Stimulated activated CD4-positive, alpha-beta T cell treated with anti-CD3 and anti-CD28 coated beads, TNF-alpha, amount 100 ng/mL, for 1 hour (primary cell): ENCODE measurements at regions not wholly inside any gene's neighbourhood (a gene's known extent, or its start where the extent isn't known, plus 50 kb on each side); places are given as distances from the start of the nearest gene placed in this dataset.

Experiments used
- DNase-seq, 3 donors: peaks; one replicate each; pipeline ENCODE4 v3.0.0-alpha.2; 2020; ENCODE audit warnings: low read depth in 3 of 3, low spot score in 1 of 3

- no peak for DNase-seq
These were observed 98.3 kb upstream of the ABI3BP start for GRCh38 chr3:101091489-101091888.

GRCh38 chr3:101085752-101086151 lies 92.5 kb upstream of the ABI3BP start:
- DNase-seq, result no peak

- DNase-seq, result no peak
These were observed 91.2 kb upstream of the ABI3BP start for GRCh38 chr3:101084404-101084803.

- DNase-seq, result no peak
These were observed 88.8 kb upstream of the ABI3BP start for GRCh38 chr3:101081999-101082398.

GRCh38 chr3:101081446-101081845 lies 88.2 kb upstream of the ABI3BP start:
- DNase-seq, result no peak

GRCh38 chr3:101077361-101078011 lies 84.3 kb upstream of the ABI3BP start:
- DNase-seq, result no peak

GRCh38 chr3:101074518-101074917 lies 81.3 kb upstream of the ABI3BP start:
- DNase-seq, result no peak

GRCh38 chr3:101072300-101072699 lies 79.1 kb upstream of the ABI3BP start:
- DNase-seq, result no peak

GRCh38 chr3:101070799-101071121 lies 77.5 kb upstream of the ABI3BP start:
- no peak for DNase-seq

GRCh38 chr3:101069901-101070798 lies 76.9 kb upstream of the ABI3BP start:
- peak in 2 of 3 donors; percentile 3 to 41 for DNase-seq

GRCh38 chr3:101068876-101069606 lies 75.8 kb upstream of the ABI3BP start:
- no peak for DNase-seq

- DNase-seq, result no peak
These were observed 73.5 kb upstream of the ABI3BP start for GRCh38 chr3:101066711-101067129.

- DNase-seq, result no peak
These were observed 72.7 kb upstream of the ABI3BP start for GRCh38 chr3:101065962-101066361.

GRCh38 chr3:101063401-101063800 lies 70.2 kb upstream of the ABI3BP start:
- DNase-seq, result no peak

- DNase-seq, result no peak
These were observed 68.1 kb upstream of the ABI3BP start for GRCh38 chr3:101061312-101061711.

GRCh38 chr3:101050866-101051265 lies 57.6 kb upstream of the ABI3BP start:
- DNase-seq, result no peak

GRCh38 chr3:101050046-101050445 lies 56.8 kb upstream of the ABI3BP start:
- no peak for DNase-seq

GRCh38 chr3:101049532-101049931 lies 56.3 kb upstream of the ABI3BP start:
- DNase-seq, result no peak

GRCh38 chr3:101043687-101044078 lies 50.5 kb upstream of the ABI3BP start:
- DNase-seq, result no peak

GRCh38 chr3:101042996-101043686 lies 49.9 kb upstream of the ABI3BP start:
- no peak for DNase-seq
